ENCODE measurements at regions not wholly inside any gene's neighbourhood (a gene's known extent, or its start where the extent isn't known, plus 50 kb on each side); places are given as distances from the start of the nearest gene placed in this dataset.
"Not testable (repeated sequence)": the region's sequence is repeated elsewhere in the genome, so short reads cannot be mapped to it uniquely, and the experiment has no call there.

DNA sequence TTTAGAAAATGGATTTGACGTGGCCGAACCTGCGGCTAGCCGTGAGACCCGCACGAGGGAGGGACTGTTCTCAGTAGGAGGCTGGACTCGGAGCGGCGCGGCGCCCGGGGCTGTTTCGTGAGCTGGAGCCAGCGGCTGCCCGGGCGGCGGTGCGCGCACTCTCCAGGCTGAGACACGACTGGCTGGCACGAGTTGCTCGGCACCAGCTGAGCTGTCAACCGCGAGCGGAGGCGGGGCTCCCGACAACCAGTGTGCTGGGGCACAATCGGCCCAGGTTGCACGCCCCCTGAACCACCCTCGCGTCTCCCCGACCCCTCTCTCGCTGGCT lies 58.5 kb upstream of the NBPF26 start:
- not testable (repeated sequence) for DNase-seq (ENCODE audit: low spot score)

DNA sequence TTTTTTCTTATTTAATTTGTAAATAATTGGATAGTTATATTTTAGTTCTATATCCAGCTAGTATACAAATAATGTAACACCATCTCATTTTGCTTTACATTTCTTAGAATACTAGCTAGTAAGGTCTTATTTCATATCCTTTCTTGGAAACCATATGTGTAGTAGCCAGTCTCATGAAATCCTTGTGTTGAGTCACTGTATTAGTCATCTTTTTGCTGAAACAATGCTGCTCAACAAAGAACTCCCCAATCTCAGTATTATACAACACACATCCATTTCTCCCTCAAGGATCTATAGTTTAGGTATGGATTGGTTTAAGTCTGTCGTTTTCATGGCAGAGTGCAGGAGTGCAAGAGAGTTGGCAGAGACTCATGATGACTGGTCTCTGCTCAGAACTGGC lies 55.6 kb upstream of the NBPF26 start:
- DNase-seq (ENCODE audit: low spot score), result not testable (repeated sequence)
